GM19035 (cell line): ENCODE measurements at regions not wholly inside any gene's neighbourhood (a gene's known extent, or its start where the extent isn't known, plus 50 kb on each side); places are given as distances from the start of the nearest gene placed in this dataset.
"Not testable (repeated sequence)": the region's sequence is repeated elsewhere in the genome, so short reads cannot be mapped to it uniquely, and the experiment has no call there.

ENCODE experiments used
- ATAC-seq: cut with Tn5 transposase; IDR thresholded peaks from one replicate; pipeline ENCODE4 v1.9.1; 2021; ENCODE audit not compliant: unreplicated experiment

- ATAC-seq: no peak
Observed at GRCh38 chr5:117380316-117380715, 805.7 kb upstream of the SEMA6A start.

- no peak for ATAC-seq
Observed at GRCh38 chr5:117379521-117379920, 804.9 kb upstream of the SEMA6A start.

GRCh38 chr5:117376748-117377147 is 802.1 kb upstream of the SEMA6A start:
- no peak for ATAC-seq

GRCh38 chr5:117359895-117360294 is 785.3 kb upstream of the SEMA6A start:
- ATAC-seq: no peak

GRCh38 chr5:117357886-117358285 is 783.3 kb upstream of the SEMA6A start:
- ATAC-seq: no peak

GRCh38 chr5:117347280-117347679 is 772.7 kb upstream of the SEMA6A start:
- ATAC-seq: no peak

DNA sequence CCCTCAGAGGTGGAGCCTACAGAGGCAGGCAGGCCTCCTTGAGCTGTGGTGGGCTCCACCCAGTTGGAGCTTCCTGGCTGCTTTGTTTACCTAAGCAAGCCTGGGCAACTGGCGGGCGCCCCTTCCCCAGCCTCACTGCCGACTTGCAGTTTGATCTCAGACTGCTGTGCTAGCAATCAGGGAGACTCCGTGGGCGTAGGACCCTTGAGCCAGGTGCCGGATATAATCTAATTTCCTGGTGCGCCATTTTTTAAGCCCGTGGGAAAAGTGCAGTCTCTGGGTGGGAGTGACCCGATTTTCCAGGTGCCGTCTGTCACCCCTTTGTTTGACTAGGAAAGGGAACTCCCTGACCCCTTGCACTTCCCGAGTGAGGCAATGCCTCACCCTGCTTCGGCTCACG is 769.1 kb upstream of the SEMA6A start:
- ATAC-seq: not testable (repeated sequence)

GRCh38 chr5:117337064-117337749 is 762.6 kb upstream of the SEMA6A start:
- ATAC-seq: no peak

- no peak for ATAC-seq
Observed at GRCh38 chr5:117336208-117336607, 761.6 kb upstream of the SEMA6A start.

DNA sequence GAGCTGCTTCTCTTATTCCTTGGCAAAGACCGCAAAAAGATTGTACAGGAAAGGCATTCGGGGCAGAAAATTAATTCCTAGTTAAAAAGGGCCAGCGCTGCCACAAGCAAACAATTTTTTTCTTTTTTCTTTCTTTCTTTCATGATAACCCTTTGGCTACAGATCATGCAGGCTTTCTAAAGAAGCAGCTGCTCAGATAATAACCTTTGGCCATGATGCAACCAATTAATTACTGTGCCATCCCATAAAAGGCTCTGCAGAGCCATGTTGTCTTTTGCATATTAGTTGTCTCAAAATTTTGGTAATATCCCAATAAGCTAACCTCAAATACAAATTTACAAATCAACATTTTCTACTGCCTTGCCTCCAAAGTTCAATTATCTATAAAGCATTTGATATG is 758.4 kb upstream of the SEMA6A start:
- ATAC-seq: no peak

DNA sequence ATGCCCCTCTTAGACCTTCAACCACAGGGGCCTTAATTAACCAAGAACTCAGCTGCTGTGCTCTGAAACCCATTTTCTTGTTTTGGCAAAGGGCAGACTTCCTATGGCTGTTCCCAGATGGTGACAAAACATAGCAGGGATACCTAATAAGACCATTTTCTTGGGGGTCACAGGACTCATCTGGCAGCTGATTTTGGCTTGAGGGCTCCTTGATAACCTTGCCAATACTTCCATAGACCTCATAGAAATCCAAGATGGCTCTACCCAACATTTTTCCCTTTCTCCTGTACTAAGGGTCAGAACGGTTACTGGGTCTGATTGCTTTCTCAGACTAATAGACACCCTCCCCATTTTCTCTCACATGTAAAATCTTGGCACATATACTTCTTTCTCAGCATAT is 757.7 kb upstream of the SEMA6A start:
- no peak for ATAC-seq

GRCh38 chr5:117327511-117327910 is 752.9 kb upstream of the SEMA6A start:
- no peak for ATAC-seq

DNA sequence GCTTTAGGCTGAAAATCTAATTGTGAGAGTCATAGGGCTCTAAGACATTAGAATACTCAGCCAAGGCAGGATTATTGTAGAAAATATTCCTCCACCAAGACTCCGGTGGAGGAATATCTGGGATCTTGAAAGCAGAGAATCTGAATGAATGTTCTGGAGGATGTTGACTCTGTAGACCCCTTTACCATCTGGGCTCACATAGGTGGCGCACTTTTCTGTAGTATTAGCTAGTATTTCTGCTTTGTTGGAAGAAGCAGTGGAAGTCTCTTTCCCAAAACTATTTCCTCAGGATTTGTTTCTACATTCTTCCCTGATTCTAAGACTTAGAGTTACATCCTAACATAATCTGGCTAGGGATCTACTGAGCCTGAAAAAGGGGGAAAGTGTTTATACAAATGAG is 752.4 kb upstream of the SEMA6A start:
- ATAC-seq: no peak

- ATAC-seq: no peak
Observed at GRCh38 chr5:117318528-117318927, 743.9 kb upstream of the SEMA6A start.

GRCh38 chr5:117315170-117315569 is 740.5 kb upstream of the SEMA6A start:
- ATAC-seq: no peak

DNA sequence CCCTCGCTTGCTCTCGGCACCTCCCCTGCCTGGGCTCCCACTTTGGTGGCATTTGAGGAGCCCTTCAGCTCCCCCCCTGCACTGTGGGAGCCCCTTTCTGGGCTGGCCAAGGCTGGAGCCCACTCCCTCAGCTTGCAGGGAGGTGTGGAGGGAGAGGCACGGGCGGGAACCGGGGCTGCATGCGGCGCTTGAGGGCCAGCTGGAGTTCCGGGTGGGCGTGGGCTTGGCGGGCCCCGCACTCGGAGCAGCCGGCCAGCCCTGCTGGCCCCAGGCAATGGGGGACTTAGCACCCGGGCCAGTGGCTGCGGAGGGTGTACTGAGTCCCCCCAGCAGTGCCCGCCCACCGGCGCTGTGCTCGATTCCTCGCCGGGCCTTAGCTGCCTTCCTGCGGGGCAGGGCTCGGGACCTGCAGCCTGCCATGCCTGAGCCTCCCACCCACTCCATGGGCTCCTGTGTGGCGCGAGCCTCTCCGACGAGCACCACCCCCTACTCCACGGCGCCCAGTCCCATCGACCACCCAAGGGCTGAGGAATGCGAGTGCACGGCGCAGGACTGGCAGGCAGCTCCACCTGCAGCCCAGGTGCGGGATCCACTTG is 730.0 kb upstream of the SEMA6A start:
- not testable (repeated sequence) for ATAC-seq

- ATAC-seq: no peak
Observed at GRCh38 chr5:117302949-117303348, 728.3 kb upstream of the SEMA6A start.

GRCh38 chr5:117302473-117302872 is 727.9 kb upstream of the SEMA6A start:
- no peak for ATAC-seq

GRCh38 chr5:117299936-117300328 is 725.3 kb upstream of the SEMA6A start:
- no peak for ATAC-seq

DNA sequence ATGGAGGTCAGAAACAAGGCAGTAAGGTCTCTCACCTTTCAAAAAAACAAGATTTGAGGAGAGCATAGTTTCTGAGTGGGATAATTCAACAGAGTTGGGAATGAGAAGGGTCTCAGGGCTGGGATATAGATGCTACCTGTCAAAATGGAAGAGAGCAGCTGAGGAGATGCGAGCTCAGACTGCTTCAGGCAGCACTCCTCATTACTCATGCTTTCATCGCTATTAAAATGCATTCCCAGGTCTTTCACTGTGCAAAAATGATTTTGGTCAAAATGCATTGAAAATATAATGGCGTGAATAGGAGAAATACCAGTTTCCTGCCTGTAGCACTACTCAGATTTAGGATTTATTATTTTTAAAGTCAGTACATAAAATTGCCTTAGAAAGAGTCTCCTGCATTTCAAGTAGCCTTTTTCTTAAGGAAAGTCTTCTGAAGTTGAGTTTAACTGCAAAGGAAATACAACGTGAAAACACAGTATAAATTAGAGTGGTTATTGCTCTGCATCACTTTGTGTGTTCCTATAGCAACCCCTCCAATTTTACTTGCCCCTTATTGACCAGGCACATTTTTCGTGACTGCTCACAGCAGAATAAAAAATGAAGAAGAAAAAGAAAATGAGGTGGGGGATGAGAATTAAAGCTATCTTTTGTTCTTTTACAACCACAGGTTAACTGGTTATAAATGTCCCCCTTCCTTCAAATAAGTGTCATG is 724.8 kb upstream of the SEMA6A start:
- no peak for ATAC-seq

DNA sequence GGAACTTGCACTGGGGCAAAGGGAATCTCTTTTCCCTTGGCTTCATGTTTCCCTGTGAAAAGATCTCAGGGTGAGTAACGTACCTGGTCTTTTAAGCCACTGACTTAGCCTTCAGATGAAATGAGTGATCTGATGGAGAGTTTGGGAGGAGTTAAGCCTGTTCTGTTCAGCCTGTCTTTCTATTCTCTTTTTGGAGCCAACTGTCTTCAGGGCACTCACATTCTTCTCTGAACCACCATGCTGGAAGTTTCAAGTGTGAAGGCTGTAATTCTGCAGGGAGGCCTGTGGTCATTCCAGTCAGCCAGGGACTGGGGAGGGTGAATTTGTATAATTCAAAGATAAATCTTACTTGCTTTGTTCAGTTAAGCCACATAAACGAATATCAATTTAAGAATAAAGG is 722.2 kb upstream of the SEMA6A start:
- ATAC-seq: no peak

DNA sequence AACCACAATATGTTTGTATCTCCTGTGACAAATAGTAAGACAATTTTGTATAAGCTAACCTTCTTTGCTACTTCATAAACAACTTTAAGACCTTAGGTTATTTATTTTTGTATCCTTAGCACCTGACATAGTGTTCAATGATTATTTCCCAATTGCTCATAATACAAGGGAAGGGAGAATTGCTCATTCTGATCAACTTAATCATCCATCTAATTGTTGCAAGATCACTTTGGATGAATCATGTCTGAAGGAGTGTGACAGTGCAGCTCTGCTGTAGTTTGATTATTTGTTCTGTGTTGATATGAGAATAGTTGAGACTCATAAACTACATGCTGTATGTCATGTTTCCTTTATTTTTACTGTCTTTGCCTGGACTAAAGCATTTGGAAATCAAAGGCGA is 721.3 kb upstream of the SEMA6A start:
- ATAC-seq: no peak
